Limb (tissue), 2 donors: ENCODE measurements at regions not wholly inside any gene's neighbourhood (a gene's known extent, or its start where the extent isn't known, plus 50 kb on each side); places are given as distances from the start of the nearest gene placed in this dataset.
A peak's percentile ranks its signal among the peaks of the same experiment; 100 is the strongest.

Experiments
- DNase-seq, 2 donors: peaks; one replicate each; pipeline ENCODE4 v3.0.0-alpha.2; 2016; ENCODE audit errors: extremely low spot score in 2 of 2

- DNase-seq, result no peak
Measured at GRCh38 chr14:51307551-51307950, 67.5 kb downstream of the TMX1 start.

GRCh38 chr14:51308866-51309265 is 68.8 kb downstream of the TMX1 start:
- no peak for DNase-seq

GRCh38 chr14:51310505-51310944 is 70.5 kb downstream of the TMX1 start:
- DNase-seq, result peak in 1 of 2 donors; percentile 80

GRCh38 chr14:51314321-51315015 is 74.4 kb downstream of the TMX1 start:
- DNase-seq, result no peak

- no peak for DNase-seq
Measured at GRCh38 chr14:51317373-51317772, 77.3 kb downstream of the TMX1 start.

GRCh38 chr14:51318813-51319597 is 79.0 kb downstream of the TMX1 start:
- DNase-seq, result no peak

- DNase-seq, result no peak
Measured at GRCh38 chr14:51321036-51321435, 81.0 kb downstream of the TMX1 start.

GRCh38 chr14:51323492-51323891 is 83.4 kb downstream of the TMX1 start:
- no peak for DNase-seq

GRCh38 chr14:51327376-51327775 is 87.3 kb downstream of the TMX1 start:
- no peak for DNase-seq

GRCh38 chr14:51328064-51328771 is 88.2 kb downstream of the TMX1 start:
- DNase-seq, result no peak

GRCh38 chr14:51328772-51329353 is 88.8 kb downstream of the TMX1 start:
- DNase-seq, result no peak

GRCh38 chr14:51331486-51332367 is 91.7 kb downstream of the TMX1 start:
- no peak for DNase-seq

GRCh38 chr14:51333299-51333698 is 93.3 kb downstream of the TMX1 start:
- no peak for DNase-seq

- DNase-seq, result no peak
Measured at GRCh38 chr14:51333901-51334521, 94.0 kb downstream of the TMX1 start.

GRCh38 chr14:51334566-51334965 is 94.5 kb downstream of the TMX1 start:
- DNase-seq, result no peak

GRCh38 chr14:51335531-51335930 is 95.5 kb downstream of the TMX1 start:
- DNase-seq, result no peak

GRCh38 chr14:51335961-51336723 is 96.1 kb downstream of the TMX1 start:
- no peak for DNase-seq

GRCh38 chr14:51336734-51337133 is 96.7 kb downstream of the TMX1 start:
- no peak for DNase-seq

- no peak for DNase-seq
Measured at GRCh38 chr14:51337520-51337919, 97.5 kb downstream of the TMX1 start.

GRCh38 chr14:51341338-51341737 is 101.3 kb downstream of the TMX1 start:
- DNase-seq, result no peak
